ENCODE measurements at regions not wholly inside any gene's neighbourhood (a gene's known extent, or its start where the extent isn't known, plus 50 kb on each side); places are given as distances from the start of the nearest gene placed in this dataset.

DNA sequence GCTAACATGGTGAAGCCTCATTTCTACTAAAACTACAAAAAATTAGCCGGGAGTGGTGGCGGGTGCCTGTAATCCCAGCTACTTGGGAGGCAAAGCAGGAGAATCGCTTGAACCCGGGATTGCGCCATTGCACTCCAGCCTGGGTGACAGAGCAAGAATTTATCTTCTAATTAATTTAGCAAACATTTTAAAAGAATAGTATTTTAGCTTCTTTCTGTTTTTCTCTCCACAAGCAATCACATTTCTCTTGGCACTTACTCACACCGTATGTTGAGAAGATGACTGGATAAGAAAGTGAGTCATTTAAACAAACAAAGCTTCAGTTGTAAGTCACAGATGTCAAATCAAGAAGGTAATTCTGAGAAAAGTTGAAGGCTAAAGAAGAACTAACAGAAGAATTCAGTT, 264.0 kb downstream of the ARL4A start:
- TF ChIP-seq, protein P1, sequence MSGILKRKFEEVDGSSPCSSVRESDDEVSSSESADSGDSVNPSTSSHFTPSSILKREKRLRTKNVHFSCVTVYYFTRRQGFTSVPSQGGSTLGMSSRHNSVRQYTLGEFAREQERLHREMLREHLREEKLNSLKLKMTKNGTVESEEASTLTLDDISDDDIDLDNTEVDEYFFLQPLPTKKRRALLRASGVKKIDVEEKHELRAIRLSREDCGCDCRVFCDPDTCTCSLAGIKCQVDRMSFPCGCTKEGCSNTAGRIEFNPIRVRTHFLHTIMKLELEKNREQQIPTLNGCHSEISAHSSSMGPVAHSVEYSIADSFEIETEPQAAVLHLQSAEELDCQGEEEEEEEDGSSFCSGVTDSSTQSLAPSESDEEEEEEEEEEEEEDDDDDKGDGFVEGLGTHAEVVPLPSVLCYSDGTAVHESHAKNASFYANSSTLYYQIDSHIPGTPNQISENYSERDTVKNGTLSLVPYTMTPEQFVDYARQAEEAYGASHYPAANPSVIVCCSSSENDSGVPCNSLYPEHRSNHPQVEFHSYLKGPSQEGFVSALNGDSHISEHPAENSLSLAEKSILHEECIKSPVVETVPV (CRISPR knock-in tag; IDR thresholded peaks at IDR 0.05), result no peak
- TF ChIP-seq, protein P2, sequence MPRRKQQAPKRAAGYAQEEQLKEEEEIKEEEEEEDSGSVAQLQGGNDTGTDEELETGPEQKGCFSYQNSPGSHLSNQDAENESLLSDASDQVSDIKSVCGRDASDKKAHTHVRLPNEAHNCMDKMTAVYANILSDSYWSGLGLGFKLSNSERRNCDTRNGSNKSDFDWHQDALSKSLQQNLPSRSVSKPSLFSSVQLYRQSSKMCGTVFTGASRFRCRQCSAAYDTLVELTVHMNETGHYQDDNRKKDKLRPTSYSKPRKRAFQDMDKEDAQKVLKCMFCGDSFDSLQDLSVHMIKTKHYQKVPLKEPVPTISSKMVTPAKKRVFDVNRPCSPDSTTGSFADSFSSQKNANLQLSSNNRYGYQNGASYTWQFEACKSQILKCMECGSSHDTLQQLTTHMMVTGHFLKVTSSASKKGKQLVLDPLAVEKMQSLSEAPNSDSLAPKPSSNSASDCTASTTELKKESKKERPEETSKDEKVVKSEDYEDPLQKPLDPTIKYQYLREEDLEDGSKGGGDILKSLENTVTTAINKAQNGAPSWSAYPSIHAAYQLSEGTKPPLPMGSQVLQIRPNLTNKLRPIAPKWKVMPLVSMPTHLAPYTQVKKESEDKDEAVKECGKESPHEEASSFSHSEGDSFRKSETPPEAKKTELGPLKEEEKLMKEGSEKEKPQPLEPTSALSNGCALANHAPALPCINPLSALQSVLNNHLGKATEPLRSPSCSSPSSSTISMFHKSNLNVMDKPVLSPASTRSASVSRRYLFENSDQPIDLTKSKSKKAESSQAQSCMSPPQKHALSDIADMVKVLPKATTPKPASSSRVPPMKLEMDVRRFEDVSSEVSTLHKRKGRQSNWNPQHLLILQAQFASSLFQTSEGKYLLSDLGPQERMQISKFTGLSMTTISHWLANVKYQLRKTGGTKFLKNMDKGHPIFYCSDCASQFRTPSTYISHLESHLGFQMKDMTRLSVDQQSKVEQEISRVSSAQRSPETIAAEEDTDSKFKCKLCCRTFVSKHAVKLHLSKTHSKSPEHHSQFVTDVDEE (CRISPR knock-in tag; IDR thresholded peaks at IDR 0.05), result no peak
- no peak for TF ChIP-seq RARB (CRISPR knock-in tag; IDR thresholded peaks at IDR 0.05)
- no peak for TF ChIP-seq ISL1 (CRISPR knock-in tag; IDR thresholded peaks at IDR 0.05)
- TF ChIP-seq, protein P3, sequence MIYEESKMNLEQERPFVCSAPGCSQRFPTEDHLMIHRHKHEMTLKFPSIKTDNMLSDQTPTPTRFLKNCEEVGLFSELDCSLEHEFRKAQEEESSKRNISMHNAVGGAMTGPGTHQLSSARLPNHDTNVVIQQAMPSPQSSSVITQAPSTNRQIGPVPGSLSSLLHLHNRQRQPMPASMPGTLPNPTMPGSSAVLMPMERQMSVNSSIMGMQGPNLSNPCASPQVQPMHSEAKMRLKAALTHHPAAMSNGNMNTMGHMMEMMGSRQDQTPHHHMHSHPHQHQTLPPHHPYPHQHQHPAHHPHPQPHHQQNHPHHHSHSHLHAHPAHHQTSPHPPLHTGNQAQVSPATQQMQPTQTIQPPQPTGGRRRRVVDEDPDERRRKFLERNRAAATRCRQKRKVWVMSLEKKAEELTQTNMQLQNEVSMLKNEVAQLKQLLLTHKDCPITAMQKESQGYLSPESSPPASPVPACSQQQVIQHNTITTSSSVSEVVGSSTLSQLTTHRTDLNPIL (CRISPR knock-in tag; IDR thresholded peaks at IDR 0.05; ENCODE audit: low read depth), result no peak
- no peak for TF ChIP-seq CSDC2 (CRISPR knock-in tag; IDR thresholded peaks at IDR 0.05)
- TF ChIP-seq ZNF70 (CRISPR knock-in tag; IDR thresholded peaks at IDR 0.05), result no peak
- no peak for TF ChIP-seq ZFP3 (CRISPR knock-in tag; IDR thresholded peaks at IDR 0.05)
- no peak for TF ChIP-seq ZNF8 (CRISPR knock-in tag; IDR thresholded peaks at IDR 0.05)
- TF ChIP-seq TOX (CRISPR knock-in tag; IDR thresholded peaks at IDR 0.05; ENCODE audit: borderline replicate concordance), result no peak
- no peak for TF ChIP-seq GLIS3 (CRISPR knock-in tag; IDR thresholded peaks at IDR 0.05)
- TF ChIP-seq, protein P4, sequence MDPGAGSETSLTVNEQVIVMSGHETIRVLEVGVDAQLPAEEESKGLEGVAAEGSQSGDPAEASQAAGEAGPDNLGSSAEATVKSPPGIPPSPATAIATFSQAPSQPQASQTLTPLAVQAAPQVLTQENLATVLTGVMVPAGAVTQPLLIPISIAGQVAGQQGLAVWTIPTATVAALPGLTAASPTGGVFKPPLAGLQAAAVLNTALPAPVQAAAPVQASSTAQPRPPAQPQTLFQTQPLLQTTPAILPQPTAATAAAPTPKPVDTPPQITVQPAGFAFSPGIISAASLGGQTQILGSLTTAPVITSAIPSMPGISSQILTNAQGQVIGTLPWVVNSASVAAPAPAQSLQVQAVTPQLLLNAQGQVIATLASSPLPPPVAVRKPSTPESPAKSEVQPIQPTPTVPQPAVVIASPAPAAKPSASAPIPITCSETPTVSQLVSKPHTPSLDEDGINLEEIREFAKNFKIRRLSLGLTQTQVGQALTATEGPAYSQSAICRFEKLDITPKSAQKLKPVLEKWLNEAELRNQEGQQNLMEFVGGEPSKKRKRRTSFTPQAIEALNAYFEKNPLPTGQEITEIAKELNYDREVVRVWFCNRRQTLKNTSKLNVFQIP (CRISPR knock-in tag; IDR thresholded peaks at IDR 0.05; ENCODE audit: borderline replicate concordance, low read depth), result no peak
- TF ChIP-seq ESRRG (CRISPR knock-in tag; IDR thresholded peaks at IDR 0.05), result no peak
- TF ChIP-seq ARNTL (CRISPR knock-in tag; IDR thresholded peaks at IDR 0.05; ENCODE audit: borderline replicate concordance, low read depth), result no peak
- no peak for TF ChIP-seq BACH2 (CRISPR knock-in tag; IDR thresholded peaks at IDR 0.05; ENCODE audit: borderline replicate concordance)
- TF ChIP-seq ZC3H10 (CRISPR knock-in tag; IDR thresholded peaks at IDR 0.05), result no peak
- TF ChIP-seq, protein P5, sequence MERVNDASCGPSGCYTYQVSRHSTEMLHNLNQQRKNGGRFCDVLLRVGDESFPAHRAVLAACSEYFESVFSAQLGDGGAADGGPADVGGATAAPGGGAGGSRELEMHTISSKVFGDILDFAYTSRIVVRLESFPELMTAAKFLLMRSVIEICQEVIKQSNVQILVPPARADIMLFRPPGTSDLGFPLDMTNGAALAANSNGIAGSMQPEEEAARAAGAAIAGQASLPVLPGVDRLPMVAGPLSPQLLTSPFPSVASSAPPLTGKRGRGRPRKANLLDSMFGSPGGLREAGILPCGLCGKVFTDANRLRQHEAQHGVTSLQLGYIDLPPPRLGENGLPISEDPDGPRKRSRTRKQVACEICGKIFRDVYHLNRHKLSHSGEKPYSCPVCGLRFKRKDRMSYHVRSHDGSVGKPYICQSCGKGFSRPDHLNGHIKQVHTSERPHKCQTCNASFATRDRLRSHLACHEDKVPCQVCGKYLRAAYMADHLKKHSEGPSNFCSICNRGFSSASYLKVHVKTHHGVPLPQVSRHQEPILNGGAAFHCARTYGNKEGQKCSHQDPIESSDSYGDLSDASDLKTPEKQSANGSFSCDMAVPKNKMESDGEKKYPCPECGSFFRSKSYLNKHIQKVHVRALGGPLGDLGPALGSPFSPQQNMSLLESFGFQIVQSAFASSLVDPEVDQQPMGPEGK (CRISPR knock-in tag; IDR thresholded peaks at IDR 0.05; ENCODE audit: borderline replicate concordance), result no peak
- ATAC-seq, result no peak

DNA sequence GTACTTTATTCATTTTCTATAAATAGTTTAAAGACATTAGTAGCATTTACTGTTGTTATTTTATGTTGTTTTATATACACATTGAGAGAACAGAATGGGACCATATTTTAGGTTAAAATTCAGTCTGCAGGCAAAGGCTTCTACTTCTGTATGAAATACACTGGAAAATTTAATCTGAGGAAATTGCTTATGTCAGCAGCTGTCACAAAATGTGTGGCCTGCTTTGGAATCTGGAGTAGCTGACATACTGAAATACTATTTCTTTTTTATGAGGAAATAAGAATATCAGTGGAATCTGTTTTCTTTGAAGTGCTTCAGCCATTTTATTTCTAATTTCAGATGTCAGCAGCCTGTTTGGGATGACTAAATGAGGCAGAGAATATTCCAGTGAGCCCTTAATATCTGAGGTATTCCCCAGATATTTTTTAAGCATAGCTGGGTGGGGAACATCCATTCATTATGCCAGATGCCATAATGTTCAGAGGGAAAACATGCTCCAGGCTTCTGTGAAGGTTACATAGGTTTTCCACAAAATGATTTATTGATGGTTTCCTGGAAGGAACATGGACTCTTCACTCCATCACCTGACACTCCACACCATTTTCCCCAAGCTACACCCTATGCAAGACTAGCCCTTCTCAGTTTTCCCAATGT, 267.1 kb downstream of the ARL4A start:
- ATAC-seq, result no peak
- TF ChIP-seq ZFP30 (CRISPR knock-in tag; IDR thresholded peaks at IDR 0.05) (no peak), TCF4 (CRISPR knock-in tag; IDR thresholded peaks at IDR 0.05; ENCODE audit: borderline replicate concordance) (no peak)
- TF ChIP-seq, protein P4 (CRISPR knock-in tag; IDR thresholded peaks at IDR 0.05; ENCODE audit: borderline replicate concordance, low read depth), result no peak

DNA sequence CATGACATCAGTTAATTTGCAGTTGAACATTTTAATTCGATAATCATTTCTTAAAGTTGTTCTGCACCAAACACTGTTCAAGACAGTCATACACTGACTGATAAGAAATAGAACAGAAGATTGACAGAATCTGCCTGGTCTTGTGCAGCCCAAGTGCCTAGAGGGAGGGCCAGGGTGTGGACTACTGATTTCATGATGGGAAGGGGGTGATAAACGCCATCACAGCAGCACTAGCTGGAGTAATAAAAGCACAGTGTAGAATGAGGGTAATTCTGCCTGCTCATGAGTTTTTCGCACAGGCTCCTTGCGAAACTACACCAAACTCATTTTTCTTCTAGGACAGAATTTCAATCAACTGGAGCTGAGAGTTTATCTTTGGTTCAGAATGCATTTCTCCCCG, 270.1 kb downstream of the ARL4A start:
- ATAC-seq, result no peak
- TF ChIP-seq CSDC2 (CRISPR knock-in tag; IDR thresholded peaks at IDR 0.05) (no peak), ZNF565 (CRISPR knock-in tag; conservative IDR thresholded peaks at IDR 0.05; ENCODE audit: low read depth) (no peak), ISL1 (CRISPR knock-in tag; IDR thresholded peaks at IDR 0.05) (no peak), ZC3H10 (CRISPR knock-in tag; IDR thresholded peaks at IDR 0.05) (no peak), ARNTL (CRISPR knock-in tag; IDR thresholded peaks at IDR 0.05; ENCODE audit: borderline replicate concordance, low read depth) (no peak), TCF4 (CRISPR knock-in tag; IDR thresholded peaks at IDR 0.05; ENCODE audit: borderline replicate concordance) (no peak), SNAI2 (CRISPR knock-in tag; IDR thresholded peaks at IDR 0.05) (no peak), BACH2 (CRISPR knock-in tag; IDR thresholded peaks at IDR 0.05; ENCODE audit: borderline replicate concordance) (no peak), ESRRG (CRISPR knock-in tag; IDR thresholded peaks at IDR 0.05) (no peak), ZNF8 (CRISPR knock-in tag; IDR thresholded peaks at IDR 0.05) (no peak)
- TF ChIP-seq, protein P4 (CRISPR knock-in tag; IDR thresholded peaks at IDR 0.05; ENCODE audit: borderline replicate concordance, low read depth), result no peak
- TF ChIP-seq, protein P3 (CRISPR knock-in tag; IDR thresholded peaks at IDR 0.05; ENCODE audit: low read depth), result no peak

Data from SK-N-SH treated with all-trans-retinoic acid at 6 μM for 48 hours (cell line).